Adrenal gland (tissue), 9 donors: ENCODE measurements at regions not wholly inside any gene's neighbourhood (a gene's known extent, or its start where the extent isn't known, plus 50 kb on each side); places are given as distances from the start of the nearest gene placed in this dataset.

Experiments used
- DNase-seq, 7 donors: peaks; one replicate each; pipeline ENCODE4 v3.0.0-alpha.2; 2019 to 2020
- H3K27ac ChIP-seq, 5 donors: fragments of 200-600 bp; sonication (generic) in 4 of 5; 1 replicate in 3 of 5; 2 replicates in 2 of 5; pipeline versions ENCODE4 v1.5.1 to v1.8.0; 2016 to 2020; ENCODE audit warnings: mild to moderate bottlenecking in 1 of 5
- H3K27me3 ChIP-seq: fragments of 200-600 bp; 2 replicates; pipeline ENCODE4 v1.8.0; 2021
- H3K36me3 ChIP-seq, 2 donors: fragments of 200-600 bp; replicated peaks in 1 of 2; 1 replicate in 1 of 2; 2 replicates in 1 of 2; pipeline versions ENCODE4 v1.5.1 to v1.8.0; 2018 to 2022
- H3K4me1 ChIP-seq, 2 donors: fragments of 200-600 bp; replicated peaks in 1 of 2; 1 replicate in 1 of 2; 2 replicates in 1 of 2; pipeline versions ENCODE4 v1.5.1 to v1.8.0; 2018 to 2021
- H3K4me3 ChIP-seq, 4 donors: fragments of 200-600 bp; sonication (generic) in 3 of 4; one replicate each; pipeline ENCODE4 v1.5.1; 2016 to 2018
- H3K9me3 ChIP-seq, 3 donors: fragments of 200-600 bp; sonication (generic) in 1 of 3; replicated peaks in 1 of 3; 1 replicate in 2 of 3; 2 replicates in 1 of 3; pipeline versions ENCODE4 v1.5.1 to v1.8.0; 2016 to 2021
- CTCF ChIP-seq, 6 experiments: fragments of 450-650 bp in 4 of 6; fragments of 200-600 bp in 2 of 6; sonication (generic) in 1 of 6; IDR thresholded peaks; 1 replicate in 5 of 6; 2 replicates in 1 of 6; pipeline versions ENCODE4 v1.5.1 to v1.8.0; 2016 to 2021; ENCODE audit warnings: antibody characterized with exemption in 6 of 6, mild to moderate bottlenecking in 2 of 6, moderate library complexity in 1 of 6
- POLR2A ChIP-seq, 2 donors: fragments of 450-650 bp; IDR thresholded peaks; one replicate each; pipeline ENCODE4 v1.6.1; 2017; ENCODE audit warnings: antibody characterized with exemption in 2 of 2, mild to moderate bottlenecking in 2 of 2, moderate library complexity in 1 of 2
- WGBS, 4 donors: extraction: QIAGEN DNeasy Blood & Tissue Kit in 2 of 4; methylation state at CpG; one replicate each; pipeline versions ENCODE4 v1.1.5 to v1.1.7; 2013 to 2017; 5-methylcytosine and 5-hydroxymethylcytosine counted together
- intact Hi-C, 2 donors: fragments of 100-400 bp; cut with DNase I; formaldehyde crosslinking; loops; one replicate each; pipeline versions ENCODE4 v1.14.1 to v1.15.0; 2022 to 2023
- donor health status: healthy with polysubstance abuse.
- donor health status: Bipolar disorder and iron deficiency.
- donor health status: DM: yes; HTN: yes; CAD: no.
- donor health status: DM: no; HTN: no; CAD: no.
- donor health status: DM: no; HTN: no; CAD: no.

GRCh38 chr10:120382360-120382759 lies 74.7 kb upstream of the PLPP4 start:
- TF ChIP-seq POLR2A (IDR thresholded peaks at IDR 0.05) (no peak), CTCF (IDR thresholded peaks at IDR 0.05) (no peak)
- H3K27ac ChIP-seq, result no peak overlapping the region
- no peaks in the 10 kb centered on the region for H3K36me3 ChIP-seq
- H3K9me3 ChIP-seq, result no peaks in the 10 kb centered on the region
- H3K4me3 ChIP-seq, result no peak overlapping the region
- no peaks in the 10 kb centered on the region for H3K4me1 ChIP-seq
- H3K27me3 ChIP-seq, result no peaks in the 10 kb centered on the region
- no peak for DNase-seq
- 72 to 100% (median 88%) methylated on average over 1 of the region's 1 CpG for WGBS, 4 donors
- intact Hi-C loops, result no loop called here

GRCh38 chr10:120385992-120386391 lies 71.0 kb upstream of the PLPP4 start:
- no peak overlapping the region for H3K4me3 ChIP-seq
- no peaks in the 10 kb centered on the region for H3K36me3 ChIP-seq
- H3K9me3 ChIP-seq, result no peaks in the 10 kb centered on the region
- H3K27me3 ChIP-seq, result no peaks in the 10 kb centered on the region
- intact Hi-C loops, result no loop called here
- H3K4me1 ChIP-seq, result no peaks in the 10 kb centered on the region
- 55 to 62% (median 57%) methylated on average over 4 of the region's 4 CpGs for WGBS, 4 donors
- H3K27ac ChIP-seq, result no peak overlapping the region
- no peak for DNase-seq
- TF ChIP-seq POLR2A (IDR thresholded peaks at IDR 0.05) (no peak), CTCF (IDR thresholded peaks at IDR 0.05) (no peak)

- Histone ChIP-seq H3K9me3 (no peaks in the 10 kb centered on the region), H3K4me1 (no peaks in the 10 kb centered on the region), H3K27ac (no peak overlapping the region), H3K36me3 (no peaks in the 10 kb centered on the region), H3K27me3 (no peaks in the 10 kb centered on the region), H3K4me3 (no peak overlapping the region)
- DNase-seq, result no peak
- intact Hi-C loops, result no loop called here
- TF ChIP-seq POLR2A (IDR thresholded peaks at IDR 0.05), result no peak
- TF ChIP-seq CTCF (IDR thresholded peaks at IDR 0.05), result no peak
Measured at GRCh38 chr10:120386896-120387295, 70.1 kb upstream of the PLPP4 start.

- Histone ChIP-seq H3K36me3 (no peaks in the 10 kb centered on the region), H3K4me1 (no peaks in the 10 kb centered on the region), H3K4me3 (no peak overlapping the region), H3K27me3 (no peaks in the 10 kb centered on the region), H3K27ac (no peak overlapping the region), H3K9me3 (no peaks in the 10 kb centered on the region)
- intact Hi-C loops, result no loop called here
- no peak for DNase-seq
- no peak for TF ChIP-seq CTCF (IDR thresholded peaks at IDR 0.05)
- TF ChIP-seq POLR2A (IDR thresholded peaks at IDR 0.05), result no peak
- WGBS, 4 donors, result 66 to 73% (median 69%) methylated on average over 2 of the region's 2 CpGs
Measured at GRCh38 chr10:120387326-120387725, 69.7 kb upstream of the PLPP4 start.
